KMS-11 (cell line): ENCODE measurements at regions not wholly inside any gene's neighbourhood (a gene's known extent, or its start where the extent isn't known, plus 50 kb on each side); places are given as distances from the start of the nearest gene placed in this dataset.

Experiments used
- H2AFZ ChIP-seq: fragments of 200-600 bp; sonication (generic); 2 replicates; pipeline ENCODE4 v1.6.1; 2016; ENCODE audit warnings: antibody characterized with exemption, mixed run types, low read depth
- H3K27ac ChIP-seq: fragments of 200-600 bp; sonication (generic); 2 replicates; pipeline ENCODE4 v1.6.1; 2016; ENCODE audit warnings: mild to moderate bottlenecking, mixed run types
- H3K27me3 ChIP-seq: fragments of 200-600 bp; sonication (generic); 2 replicates; pipeline ENCODE4 v1.6.1; 2017; ENCODE audit warnings: mild to moderate bottlenecking, low read depth, mixed run types, moderate library complexity; ENCODE audit not compliant: insufficient read depth
- H3K36me3 ChIP-seq: fragments of 200-600 bp; sonication (generic); 2 replicates; pipeline ENCODE4 v1.6.1; 2017; ENCODE audit warnings: mild to moderate bottlenecking, mixed run types; ENCODE audit not compliant: insufficient read depth
- H3K4me1 ChIP-seq: fragments of 200-600 bp; sonication (generic); 2 replicates; pipeline ENCODE4 v1.6.1; 2016; ENCODE audit warnings: mild to moderate bottlenecking, low read depth, mixed run types; ENCODE audit not compliant: poor library complexity, severe bottlenecking
- H3K4me2 ChIP-seq: fragments of 200-600 bp; sonication (generic); 2 replicates; pipeline ENCODE4 v1.7.0; 2016; ENCODE audit warnings: mild to moderate bottlenecking, mixed run types
- H3K4me3 ChIP-seq: fragments of 200-600 bp; sonication (generic); IDR thresholded peaks from 2 replicates; pipeline ENCODE4 v1.6.1; 2017; ENCODE audit warnings: low read depth, low read length, mixed read lengths; ENCODE audit not compliant: insufficient read depth
- H3K79me2 ChIP-seq: fragments of 200-600 bp; sonication (generic); 2 replicates; pipeline ENCODE4 v1.6.1; 2016; ENCODE audit warnings: low read depth, mixed run types; ENCODE audit not compliant: insufficient read depth
- H3K9ac ChIP-seq: fragments of 200-600 bp; sonication (generic); 2 replicates; pipeline ENCODE4 v1.6.1; 2016; ENCODE audit warnings: mild to moderate bottlenecking, mixed run types
- H4K20me1 ChIP-seq: fragments of 200-600 bp; sonication (generic); 2 replicates; pipeline ENCODE4 v1.6.1; 2016; ENCODE audit warnings: mild to moderate bottlenecking, mixed run types; ENCODE audit not compliant: insufficient read depth
- CTCF ChIP-seq: fragments of 200-600 bp; sonication (generic); conservative IDR thresholded peaks from 2 replicates; pipeline ENCODE4 v1.6.1; 2017; ENCODE audit warnings: low read depth, mild to moderate bottlenecking, antibody characterized with exemption, low read length, moderate library complexity, mixed read lengths

- H3K79me2 ChIP-seq = no peaks in the 10 kb centered on the region
- H3K4me3 ChIP-seq = no peak overlapping the region
- H4K20me1 ChIP-seq = no peaks in the 10 kb centered on the region
- no peak overlapping the region for H3K9ac ChIP-seq
- no peaks in the 10 kb centered on the region for H3K27me3 ChIP-seq
- H3K36me3 ChIP-seq = no peaks in the 10 kb centered on the region
- no peak overlapping the region for H2AFZ ChIP-seq
- no peak overlapping the region for H3K4me2 ChIP-seq
- no peak overlapping the region for H3K27ac ChIP-seq
- no peaks in the 10 kb centered on the region for H3K4me1 ChIP-seq
- no peak for TF ChIP-seq CTCF
Measured at GRCh38 chr12:59039005-59039404, 118.7 kb upstream of the LRIG3 start.

GRCh38 chr12:59036973-59037762 lies 116.9 kb upstream of the LRIG3 start:
- no peak for TF ChIP-seq CTCF
- Histone ChIP-seq H2AFZ (no peak overlapping the region), H3K4me2 (no peak overlapping the region)

GRCh38 chr12:59036347-59036746 lies 116.0 kb upstream of the LRIG3 start:
- Histone ChIP-seq H3K4me2 (no peak overlapping the region), H3K27me3 (no peaks in the 10 kb centered on the region), H3K9ac (no peak overlapping the region), H3K27ac (no peak overlapping the region), H4K20me1 (no peaks in the 10 kb centered on the region), H3K36me3 (no peaks in the 10 kb centered on the region), H3K79me2 (no peaks in the 10 kb centered on the region), H3K4me1 (no peaks in the 10 kb centered on the region), H2AFZ (no peak overlapping the region), H3K4me3 (no peak overlapping the region)
- no peak for TF ChIP-seq CTCF

More at GRCh38 chr12:59036973-59037762, 116.9 kb upstream of the LRIG3 start:
- no peak overlapping the region for H3K27ac ChIP-seq
- no peak overlapping the region for H3K9ac ChIP-seq
- H3K4me3 ChIP-seq = no peak overlapping the region
- H3K27me3 ChIP-seq = no peaks in the 10 kb centered on the region
- no peaks in the 10 kb centered on the region for H3K36me3 ChIP-seq
- H4K20me1 ChIP-seq = no peaks in the 10 kb centered on the region
- no peaks in the 10 kb centered on the region for H3K79me2 ChIP-seq
- H3K4me1 ChIP-seq = no peaks in the 10 kb centered on the region

- Histone ChIP-seq H3K9ac (no peak overlapping the region), H3K79me2 (no peaks in the 10 kb centered on the region), H3K27ac (no peak overlapping the region), H4K20me1 (no peaks in the 10 kb centered on the region), H2AFZ (no peak overlapping the region), H3K4me1 (no peaks in the 10 kb centered on the region), H3K27me3 (no peaks in the 10 kb centered on the region), H3K4me3 (no peak overlapping the region), H3K4me2 (no peak overlapping the region), H3K36me3 (no peaks in the 10 kb centered on the region)
- no peak for TF ChIP-seq CTCF
Measured at GRCh38 chr12:59031313-59031712, 111.0 kb upstream of the LRIG3 start.
